Kidney (tissue), 13 donors: ENCODE measurements at regions not wholly inside any gene's neighbourhood (a gene's known extent, or its start where the extent isn't known, plus 50 kb on each side); places are given as distances from the start of the nearest gene placed in this dataset.

Source experiments
- DNase-seq, 5 donors: peaks; one replicate each; pipeline ENCODE4 v3.0.0-alpha.2; 2013 to 2020
- FAIRE-seq: peaks from 2 replicates; lab custom pipeline; 2012; peaks lifted over from hg19 to GRCh38; lab: Jason Lieb, UNC
- H3K27ac ChIP-seq, 2 donors: one replicate each; pipeline ENCODE4 v1.7.0; 2013; ENCODE audit warnings: low read depth in 2 of 2, low read length in 2 of 2, inconsistent platforms in 1 of 2
- H3K27me3 ChIP-seq: one replicate; pipeline ENCODE4 v1.7.1; 2013; ENCODE audit warnings: low read length, inconsistent platforms; ENCODE audit not compliant: control insufficient read depth, insufficient read depth
- H3K36me3 ChIP-seq, 3 donors: one replicate each; pipeline versions ENCODE4 v1.7.0 to v1.7.1; 2013; ENCODE audit warnings: low read length in 3 of 3, control low read depth in 1 of 3, inconsistent platforms in 1 of 3; ENCODE audit not compliant: insufficient read depth in 3 of 3, control insufficient read depth in 2 of 3
- H3K4me1 ChIP-seq, 3 donors: one replicate each; pipeline versions ENCODE4 v1.7.0 to v1.7.1; 2013; ENCODE audit warnings: low read length in 3 of 3, inconsistent platforms in 1 of 3, low read depth in 1 of 3; ENCODE audit not compliant: control insufficient read depth in 2 of 3, insufficient read depth in 2 of 3
- H3K4me3 ChIP-seq, 3 donors: one replicate each; pipeline versions ENCODE4 v1.7.0 to v1.8.1; 2013; ENCODE audit warnings: low read length in 3 of 3, control low read depth in 1 of 3, inconsistent platforms in 1 of 3
- H3K9ac ChIP-seq, 3 donors: one replicate each; pipeline versions ENCODE4 v1.7.0 to v1.7.1; 2013; ENCODE audit warnings: low read length in 3 of 3, control low read depth in 1 of 3, inconsistent platforms in 1 of 3
- H3K9me3 ChIP-seq, 3 donors: one replicate each; pipeline versions ENCODE4 v1.7.0 to v1.7.1; 2013; ENCODE audit warnings: low read length in 3 of 3, control low read depth in 1 of 3, inconsistent platforms in 1 of 3; ENCODE audit not compliant: control insufficient read depth in 2 of 3, insufficient read depth in 1 of 3
- intact Hi-C: fragments of 100-400 bp; cut with DNase I; formaldehyde crosslinking; loops from one replicate; pipeline ENCODE4 v1.11.1; 2022
- TF ChIP-seq, protein P1 (sequence below): IDR thresholded peaks from 3 replicates; pipeline ENCODE4 v1.5.1; 2012; ENCODE audit warnings: mild to moderate bottlenecking, moderate library complexity, borderline replicate concordance; ENCODE audit not compliant: insufficient read depth; ENCODE audit errors: extremely low read depth
- donor health status: control.
- donor health status: control.
- donor health status: control.
- donor health status: control.
- donor health status: control.
- donor health status: DM: yes; HTN: yes; CAD: no.
- donor health status: Normal renal cell carcinoma (clear cell type).

- Histone ChIP-seq H3K4me1 (peaks cover 0 to 9% (median 0%) of the 10 kb centered on the region in 3 donors), H3K36me3 (no peaks in the 10 kb centered on the region), H3K9ac (no peak overlapping the region), H3K4me3 (no peak overlapping the region), H3K27ac (no peak overlapping the region), H3K9me3 (no peaks in the 10 kb centered on the region), H3K27me3 (no peaks in the 10 kb centered on the region)
- FAIRE-seq (no peak), DNase-seq (peak in 4 of 5 donors; percentile 34 to 89 (median 66))
- intact Hi-C loops, result no loop called here
- TF ChIP-seq, protein P1, sequence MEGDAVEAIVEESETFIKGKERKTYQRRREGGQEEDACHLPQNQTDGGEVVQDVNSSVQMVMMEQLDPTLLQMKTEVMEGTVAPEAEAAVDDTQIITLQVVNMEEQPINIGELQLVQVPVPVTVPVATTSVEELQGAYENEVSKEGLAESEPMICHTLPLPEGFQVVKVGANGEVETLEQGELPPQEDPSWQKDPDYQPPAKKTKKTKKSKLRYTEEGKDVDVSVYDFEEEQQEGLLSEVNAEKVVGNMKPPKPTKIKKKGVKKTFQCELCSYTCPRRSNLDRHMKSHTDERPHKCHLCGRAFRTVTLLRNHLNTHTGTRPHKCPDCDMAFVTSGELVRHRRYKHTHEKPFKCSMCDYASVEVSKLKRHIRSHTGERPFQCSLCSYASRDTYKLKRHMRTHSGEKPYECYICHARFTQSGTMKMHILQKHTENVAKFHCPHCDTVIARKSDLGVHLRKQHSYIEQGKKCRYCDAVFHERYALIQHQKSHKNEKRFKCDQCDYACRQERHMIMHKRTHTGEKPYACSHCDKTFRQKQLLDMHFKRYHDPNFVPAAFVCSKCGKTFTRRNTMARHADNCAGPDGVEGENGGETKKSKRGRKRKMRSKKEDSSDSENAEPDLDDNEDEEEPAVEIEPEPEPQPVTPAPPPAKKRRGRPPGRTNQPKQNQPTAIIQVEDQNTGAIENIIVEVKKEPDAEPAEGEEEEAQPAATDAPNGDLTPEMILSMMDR, result no peak
These were observed 52.4 kb upstream of the USP1 start for GRCh38 chr1:62384276-62385005.

DNA sequence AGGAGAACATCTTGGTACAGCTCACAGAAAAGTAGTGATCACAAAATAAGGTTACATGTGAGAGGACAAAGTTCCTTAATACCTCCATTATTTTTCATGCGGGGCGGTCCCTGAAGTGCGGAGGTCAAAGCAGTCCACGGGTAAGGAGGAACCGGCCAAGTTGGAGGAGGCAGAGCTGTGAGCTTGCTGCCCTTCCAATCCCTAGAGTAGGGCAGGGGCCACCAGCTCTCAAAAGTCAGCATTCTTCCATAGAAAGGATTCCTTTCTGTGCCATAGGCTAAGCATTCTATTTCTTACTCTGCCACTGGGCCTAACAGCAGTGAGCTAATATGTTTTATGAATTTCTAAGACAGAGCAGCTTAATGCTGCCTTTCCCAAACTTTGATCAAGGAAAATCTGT, 50.9 kb upstream of the USP1 start:
- Histone ChIP-seq H3K9me3 (no peaks in the 10 kb centered on the region), H3K9ac (no peak overlapping the region), H3K36me3 (no peaks in the 10 kb centered on the region), H3K4me1 (peaks cover 0 to 9% (median 0%) of the 10 kb centered on the region in 3 donors), H3K27me3 (no peaks in the 10 kb centered on the region), H3K27ac (no peak overlapping the region), H3K4me3 (no peak overlapping the region)
- FAIRE-seq, result no peak
- intact Hi-C loops, result no loop called here
- TF ChIP-seq, protein P1, result no peak
- peak in 1 of 5 donors; percentile 32 for DNase-seq

DNA sequence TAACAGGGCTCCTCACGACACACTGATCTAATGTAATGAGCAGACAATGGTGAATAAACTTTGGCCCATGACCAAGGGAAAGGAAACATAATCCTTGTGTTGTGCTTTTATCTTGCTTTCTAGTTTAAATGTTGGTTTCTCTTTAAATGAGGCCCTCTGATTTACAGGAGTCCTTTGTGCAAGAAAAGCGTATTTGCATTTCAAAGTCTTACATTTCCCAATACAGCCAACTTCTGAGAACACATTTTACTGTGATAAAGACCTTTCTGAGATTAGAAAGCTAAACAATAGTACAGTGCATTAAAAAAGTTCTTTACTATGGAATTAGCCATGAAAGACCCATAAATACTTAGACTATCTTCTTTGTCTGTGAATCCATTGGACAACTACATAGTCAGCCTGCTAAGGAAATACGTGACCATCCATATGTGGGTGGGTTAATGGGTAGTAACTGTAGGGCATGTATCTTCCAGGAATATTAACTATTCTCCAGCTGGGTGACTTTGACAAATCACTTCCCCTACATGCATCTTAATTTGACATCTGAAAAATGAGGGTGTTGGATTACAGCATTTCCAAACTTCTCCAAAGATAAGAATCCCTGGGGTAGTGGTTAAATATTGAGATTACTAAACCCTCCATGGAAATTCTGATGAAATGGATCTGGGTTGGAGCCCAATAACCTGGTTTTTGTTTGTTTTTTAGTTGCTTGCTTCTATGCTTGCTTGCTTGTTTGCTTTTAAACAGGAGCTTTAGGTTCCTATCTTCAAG, 50.3 kb upstream of the USP1 start:
- H3K27me3 ChIP-seq, result no peaks in the 10 kb centered on the region
- no peak overlapping the region for H3K4me3 ChIP-seq
- TF ChIP-seq, protein P1, result no peak
- peaks cover 0 to 9% (median 0%) of the 10 kb centered on the region in 3 donors for H3K4me1 ChIP-seq
- no peak for FAIRE-seq
- intact Hi-C loops, result no loop called here
- DNase-seq, result peak in 3 of 5 donors; percentile 2 to 68 (median 52)
- no peaks in the 10 kb centered on the region for H3K9me3 ChIP-seq
- H3K9ac ChIP-seq, result no peak overlapping the region
- H3K36me3 ChIP-seq, result no peaks in the 10 kb centered on the region
- no peak overlapping the region for H3K27ac ChIP-seq
